GM18868 (cell line): ENCODE measurements at regions not wholly inside any gene's neighbourhood (a gene's known extent, or its start where the extent isn't known, plus 50 kb on each side); places are given as distances from the start of the nearest gene placed in this dataset.
A peak's percentile ranks its signal among the peaks of the same experiment; 100 is the strongest.

ENCODE experiments used
- ATAC-seq: cut with Tn5 transposase; IDR thresholded peaks from one replicate; pipeline ENCODE4 v1.9.1; 2021; ENCODE audit warnings: mild to moderate bottlenecking, moderate library complexity; ENCODE audit not compliant: unreplicated experiment

- no peak for ATAC-seq
These were observed 194.8 kb upstream of the ADAMTS16 start for GRCh38 chr5:4945296-4945695.

- peak; percentile 43 for ATAC-seq
These were observed 193.0 kb upstream of the ADAMTS16 start for GRCh38 chr5:4947106-4947505.

- ATAC-seq: no peak
These were observed 192.1 kb upstream of the ADAMTS16 start for GRCh38 chr5:4947893-4948536.

- ATAC-seq: no peak
These were observed 191.0 kb upstream of the ADAMTS16 start for GRCh38 chr5:4949108-4949507.

GRCh38 chr5:4953576-4953975 lies 186.6 kb upstream of the ADAMTS16 start:
- no peak for ATAC-seq

GRCh38 chr5:4954048-4954447 lies 186.1 kb upstream of the ADAMTS16 start:
- ATAC-seq: no peak

GRCh38 chr5:4963265-4963664 lies 176.9 kb upstream of the ADAMTS16 start:
- no peak for ATAC-seq

GRCh38 chr5:4969351-4969750 lies 170.8 kb upstream of the ADAMTS16 start:
- no peak for ATAC-seq

- ATAC-seq: no peak
These were observed 170.0 kb upstream of the ADAMTS16 start for GRCh38 chr5:4970171-4970570.

- ATAC-seq: no peak
These were observed 163.2 kb upstream of the ADAMTS16 start for GRCh38 chr5:4976902-4977301.

GRCh38 chr5:4977416-4978110 lies 162.6 kb upstream of the ADAMTS16 start:
- no peak for ATAC-seq

- ATAC-seq: no peak
These were observed 159.9 kb upstream of the ADAMTS16 start for GRCh38 chr5:4980201-4980600.

GRCh38 chr5:4981608-4982007 lies 158.5 kb upstream of the ADAMTS16 start:
- ATAC-seq: no peak

- no peak for ATAC-seq
These were observed 156.4 kb upstream of the ADAMTS16 start for GRCh38 chr5:4983701-4984100.

- no peak for ATAC-seq
These were observed 155.7 kb upstream of the ADAMTS16 start for GRCh38 chr5:4984461-4984860.

GRCh38 chr5:4987431-4987830 lies 152.7 kb upstream of the ADAMTS16 start:
- ATAC-seq: no peak

- ATAC-seq: no peak
These were observed 151.0 kb upstream of the ADAMTS16 start for GRCh38 chr5:4989118-4989517.

GRCh38 chr5:4990017-4990416 lies 150.1 kb upstream of the ADAMTS16 start:
- ATAC-seq: no peak

- ATAC-seq: no peak
These were observed 149.7 kb upstream of the ADAMTS16 start for GRCh38 chr5:4990462-4990861.

- ATAC-seq: no peak
These were observed 148.2 kb upstream of the ADAMTS16 start for GRCh38 chr5:4991925-4992324.

GRCh38 chr5:4995014-4995413 lies 145.1 kb upstream of the ADAMTS16 start:
- no peak for ATAC-seq

- no peak for ATAC-seq
These were observed 134.8 kb upstream of the ADAMTS16 start for GRCh38 chr5:5005353-5005752.

GRCh38 chr5:5006548-5006947 lies 133.6 kb upstream of the ADAMTS16 start:
- ATAC-seq: peak; percentile 43
